Gastrocnemius medialis (tissue), 4 donors: ENCODE measurements at regions not wholly inside any gene's neighbourhood (a gene's known extent, or its start where the extent isn't known, plus 50 kb on each side); places are given as distances from the start of the nearest gene placed in this dataset.

Experiments used
- ATAC-seq, 2 donors: fragments of 150-250 bp; one replicate each; pipeline ENCODE4 v1.9.1; 2016
- DNase-seq, 2 donors: peaks; one replicate each; pipeline ENCODE4 v3.0.0-alpha.2; 2019
- H3K27ac ChIP-seq, 4 donors: fragments of 200-600 bp; sonication (generic); 1 replicate in 1 of 4; 2 replicates in 3 of 4; pipeline ENCODE4 v1.5.1; 2016 to 2018; ENCODE audit warnings: mild to moderate bottlenecking in 2 of 4, moderate library complexity in 1 of 4
- H3K27me3 ChIP-seq, 3 donors: fragments of 200-600 bp; sonication (generic) in 2 of 3; 1 replicate in 1 of 3; 2 replicates in 2 of 3; pipeline versions ENCODE4 v1.5.1 to v1.6.0; 2016 to 2019; ENCODE audit warnings: mild to moderate bottlenecking in 1 of 3, moderate library complexity in 1 of 3
- H3K36me3 ChIP-seq, 2 donors: fragments of 200-600 bp; sonication (generic) in 1 of 2; one replicate each; pipeline ENCODE4 v1.5.1; 2017 to 2018
- H3K4me1 ChIP-seq, 2 donors: fragments of 200-600 bp; sonication (generic) in 1 of 2; one replicate each; pipeline ENCODE4 v1.5.1; 2016 to 2017; ENCODE audit warnings: mild to moderate bottlenecking in 2 of 2
- H3K4me3 ChIP-seq, 4 donors: fragments of 200-600 bp; sonication (generic) in 3 of 4; 1 replicate in 1 of 4; 2 replicates in 3 of 4; pipeline ENCODE4 v1.5.1; 2016 to 2019; ENCODE audit warnings: mild to moderate bottlenecking in 2 of 4
- H3K9me3 ChIP-seq, 3 donors: fragments of 200-600 bp; sonication (generic) in 2 of 3; 1 replicate in 1 of 3; 2 replicates in 2 of 3; pipeline ENCODE4 v1.5.1; 2016 to 2019
- CTCF ChIP-seq, 5 experiments: fragments of 450-650 bp in 3 of 5; fragments of 200-600 bp in 2 of 5; sonication (generic) in 2 of 5; IDR thresholded peaks in 4 of 5; conservative IDR thresholded peaks in 1 of 5; 1 replicate in 4 of 5; 2 replicates in 1 of 5; pipeline ENCODE4 v1.5.1; 2016 to 2019; ENCODE audit warnings: antibody characterized with exemption in 5 of 5, mild to moderate bottlenecking in 3 of 5, moderate library complexity in 3 of 5
- POLR2A ChIP-seq, 2 donors: fragments of 450-650 bp; IDR thresholded peaks; one replicate each; pipeline ENCODE4 v1.6.1; 2017; ENCODE audit warnings: antibody characterized with exemption in 2 of 2, mild to moderate bottlenecking in 2 of 2, moderate library complexity in 2 of 2
- in situ Hi-C, 4 donors: fragments of 200-750 bp; cut with MboI; loops; one replicate each; pipeline versions ENCODE4 v1.15.0 to v1.8.0; 2017; ENCODE audit warnings: low sequenced_read_pairs in 4 of 4
- intact Hi-C: fragments of 100-400 bp; cut with DNase I; formaldehyde crosslinking; loops from one replicate; pipeline ENCODE4 v1.15.1; 2023; ENCODE audit warnings: low total_unique reads

GRCh38 chr3:168425936-168426595, 330.3 kb upstream of the GOLIM4 start:
- intact Hi-C loops (no loop called here), in situ Hi-C loops (no loop called here)
- ATAC-seq (no peak), DNase-seq (no peak)
- H3K4me3 ChIP-seq: no peak overlapping the region
- no peaks in the 10 kb centered on the region for H3K4me1 ChIP-seq
- TF ChIP-seq CTCF (IDR thresholded peaks at IDR 0.05 in 4 of 5, conservative IDR thresholded peaks at IDR 0.05 in 1 of 5) (no peak), POLR2A (IDR thresholded peaks at IDR 0.05) (no peak)
- H3K27ac ChIP-seq: no peak overlapping the region
- H3K27me3 ChIP-seq: no peaks in the 10 kb centered on the region
- H3K36me3 ChIP-seq: no peaks in the 10 kb centered on the region
- no peaks in the 10 kb centered on the region for H3K9me3 ChIP-seq

- Histone ChIP-seq H3K4me3 (no peak overlapping the region), H3K27me3 (no peaks in the 10 kb centered on the region), H3K27ac (no peak overlapping the region), H3K36me3 (no peaks in the 10 kb centered on the region), H3K9me3 (no peaks in the 10 kb centered on the region), H3K4me1 (no peaks in the 10 kb centered on the region)
- intact Hi-C loops: no loop called here
- DNase-seq: no peak
- TF ChIP-seq CTCF (IDR thresholded peaks at IDR 0.05 in 4 of 5, conservative IDR thresholded peaks at IDR 0.05 in 1 of 5) (no peak), POLR2A (IDR thresholded peaks at IDR 0.05) (no peak)
- in situ Hi-C loops: no loop called here
- no peak for ATAC-seq
Measured at GRCh38 chr3:168424059-168424734, 328.5 kb upstream of the GOLIM4 start.

DNA sequence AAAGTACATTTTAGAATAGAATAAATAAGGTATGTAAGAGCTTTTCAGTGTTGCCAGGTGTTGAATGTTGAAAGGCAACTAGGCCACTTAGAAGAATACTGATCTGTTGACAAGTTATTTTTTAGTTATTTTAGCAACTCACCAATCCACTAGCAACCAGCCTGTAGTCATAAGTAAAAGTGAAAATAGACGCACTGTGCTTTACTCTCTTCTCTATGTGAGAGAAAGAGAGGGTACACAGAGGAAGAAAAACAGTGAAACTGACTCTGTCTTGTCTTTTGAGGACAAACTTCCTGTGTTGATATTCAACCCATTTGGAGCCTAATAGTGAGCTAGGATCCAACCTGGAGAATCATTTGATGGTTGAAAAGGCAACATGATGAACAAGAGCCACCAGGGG, 327.1 kb upstream of the GOLIM4 start:
- no peak for TF ChIP-seq POLR2A (IDR thresholded peaks at IDR 0.05)
- in situ Hi-C loops (no loop called here), intact Hi-C loops (no loop called here)
- H3K36me3 ChIP-seq: no peaks in the 10 kb centered on the region
- H3K9me3 ChIP-seq: no peaks in the 10 kb centered on the region
- DNase-seq (no peak), ATAC-seq (no peak)
- H3K27ac ChIP-seq: no peak overlapping the region
- H3K4me3 ChIP-seq: no peak overlapping the region
- no peaks in the 10 kb centered on the region for H3K27me3 ChIP-seq
- no peaks in the 10 kb centered on the region for H3K4me1 ChIP-seq

- Histone ChIP-seq H3K27me3 (no peaks in the 10 kb centered on the region), H3K36me3 (no peaks in the 10 kb centered on the region), H3K4me3 (no peak overlapping the region), H3K4me1 (no peaks in the 10 kb centered on the region), H3K9me3 (no peaks in the 10 kb centered on the region), H3K27ac (no peak overlapping the region)
- TF ChIP-seq CTCF (IDR thresholded peaks at IDR 0.05 in 4 of 5, conservative IDR thresholded peaks at IDR 0.05 in 1 of 5) (no peak), POLR2A (IDR thresholded peaks at IDR 0.05) (no peak)
- ATAC-seq (no peak), DNase-seq (no peak)
- in situ Hi-C loops (no loop called here), intact Hi-C loops (no loop called here)
Measured at GRCh38 chr3:168419091-168419490, 323.4 kb upstream of the GOLIM4 start.

DNA sequence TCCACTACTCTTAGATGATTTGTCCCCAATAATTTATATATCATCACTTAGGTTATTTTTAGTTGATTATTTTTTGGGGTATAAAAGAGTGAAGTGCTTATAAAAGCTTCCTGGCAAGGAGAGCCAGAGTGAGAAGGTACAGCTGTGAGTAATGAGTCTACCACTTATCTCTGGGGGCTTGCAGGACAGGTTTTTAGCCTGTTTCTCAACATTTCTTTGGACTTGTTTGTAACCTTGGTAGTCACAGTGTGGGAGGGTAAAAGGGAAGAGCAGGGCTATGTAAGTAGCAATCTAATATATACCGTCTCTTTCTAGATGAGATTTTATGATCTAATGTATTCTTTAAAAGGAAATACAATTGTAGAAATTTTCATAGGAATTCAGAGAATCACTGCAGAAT, 321.3 kb upstream of the GOLIM4 start:
- no peak for TF ChIP-seq CTCF (IDR thresholded peaks at IDR 0.05 in 4 of 5, conservative IDR thresholded peaks at IDR 0.05 in 1 of 5)
- TF ChIP-seq POLR2A (IDR thresholded peaks at IDR 0.05): no peak
- no peaks in the 10 kb centered on the region for H3K36me3 ChIP-seq
- H3K27me3 ChIP-seq: no peaks in the 10 kb centered on the region
- DNase-seq (no peak), ATAC-seq (no peak)
- in situ Hi-C loops: no loop called here
- no peak overlapping the region for H3K4me3 ChIP-seq
- intact Hi-C loops: no loop called here
- H3K9me3 ChIP-seq: no peaks in the 10 kb centered on the region
- no peak overlapping the region for H3K27ac ChIP-seq
- no peaks in the 10 kb centered on the region for H3K4me1 ChIP-seq
